Stimulated activated memory B cell treated with anti-CD40 and anti-IgM and Interleukin-4, amounts not matched to agents 10 μg/mL and 1 μg/mL and 100 μg/mL, for 72 hours (primary cell): ENCODE measurements at regions not wholly inside any gene's neighbourhood (a gene's known extent, or its start where the extent isn't known, plus 50 kb on each side); places are given as distances from the start of the nearest gene placed in this dataset.

Source experiments
- ATAC-seq: fragments of 150-1000 bp; cut with Tn5 transposase; 2 replicates; pipeline ENCODE4 v1.10.0; 2021
- H3K27ac Mint-ChIP-seq: one replicate; pipeline ENCODE4 v1.8.0; 2022; ENCODE audit warnings: mild to moderate bottlenecking, mixed read lengths
- H3K27me3 Mint-ChIP-seq: one replicate; pipeline ENCODE4 v1.8.0; 2022; ENCODE audit warnings: mixed read lengths
- H3K36me3 Mint-ChIP-seq: one replicate; pipeline ENCODE4 v1.8.0; 2022; ENCODE audit warnings: mixed read lengths
- H3K4me1 Mint-ChIP-seq: one replicate; pipeline ENCODE4 v1.8.0; 2022; ENCODE audit warnings: mixed read lengths
- H3K4me3 Mint-ChIP-seq: one replicate; pipeline ENCODE4 v1.8.0; 2022; ENCODE audit warnings: mild to moderate bottlenecking, moderate library complexity, mixed read lengths
- H3K9me3 Mint-ChIP-seq: one replicate; pipeline ENCODE4 v1.8.0; 2022; ENCODE audit warnings: mixed read lengths

GRCh38 chr13:111561091-111561781 lies 240.8 kb downstream of the TEX29 start:
- no peaks in the 10 kb centered on the region for H3K36me3 Mint-ChIP-seq
- peak; percentile 38 for ATAC-seq

GRCh38 chr13:111562716-111563115 lies 242.3 kb downstream of the TEX29 start:
- no peak overlapping the region for H3K27ac Mint-ChIP-seq
- no peaks in the 10 kb centered on the region for H3K36me3 Mint-ChIP-seq
- peaks cover under 1% of the 10 kb centered on the region for H3K9me3 Mint-ChIP-seq
- ATAC-seq = no peak
- H3K27me3 Mint-ChIP-seq = peaks cover 9% of the 10 kb centered on the region
- no peaks in the 10 kb centered on the region for H3K4me1 Mint-ChIP-seq
- H3K4me3 Mint-ChIP-seq = no peak overlapping the region

More at GRCh38 chr13:111561091-111561781, 240.8 kb downstream of the TEX29 start:
- H3K27ac Mint-ChIP-seq = no peak overlapping the region
- no peaks in the 10 kb centered on the region for H3K4me1 Mint-ChIP-seq
- peaks cover 15% of the 10 kb centered on the region for H3K27me3 Mint-ChIP-seq
- no peak overlapping the region for H3K4me3 Mint-ChIP-seq
- no peaks in the 10 kb centered on the region for H3K9me3 Mint-ChIP-seq

GRCh38 chr13:111564606-111565005 lies 244.2 kb downstream of the TEX29 start:
- H3K4me1 Mint-ChIP-seq = no peaks in the 10 kb centered on the region
- H3K27ac Mint-ChIP-seq = no peak overlapping the region
- no peak overlapping the region for H3K4me3 Mint-ChIP-seq
- H3K36me3 Mint-ChIP-seq = no peaks in the 10 kb centered on the region
- peaks cover 7% of the 10 kb centered on the region for H3K9me3 Mint-ChIP-seq
- ATAC-seq = no peak
- peaks cover 10% of the 10 kb centered on the region for H3K27me3 Mint-ChIP-seq

- Mint-ChIP-seq H3K4me3 (no peak overlapping the region), H3K4me1 (no peaks in the 10 kb centered on the region), H3K9me3 (peaks cover 7% of the 10 kb centered on the region), H3K27ac (no peak overlapping the region), H3K27me3 (peaks cover 10% of the 10 kb centered on the region), H3K36me3 (no peaks in the 10 kb centered on the region)
- no peak for ATAC-seq
Observed at GRCh38 chr13:111565400-111565799, 245.0 kb downstream of the TEX29 start.

- Mint-ChIP-seq H3K9me3 (peaks cover 7% of the 10 kb centered on the region), H3K27ac (no peak overlapping the region), H3K27me3 (peaks cover 10% of the 10 kb centered on the region), H3K36me3 (no peaks in the 10 kb centered on the region), H3K4me3 (no peak overlapping the region), H3K4me1 (no peaks in the 10 kb centered on the region)
- no peak for ATAC-seq
Observed at GRCh38 chr13:111566567-111566966, 246.1 kb downstream of the TEX29 start.

- Mint-ChIP-seq H3K4me1 (no peaks in the 10 kb centered on the region), H3K27ac (no peak overlapping the region), H3K27me3 (peaks cover 10% of the 10 kb centered on the region), H3K9me3 (peaks cover 7% of the 10 kb centered on the region), H3K36me3 (no peaks in the 10 kb centered on the region), H3K4me3 (no peak overlapping the region)
- ATAC-seq = no peak
Observed at GRCh38 chr13:111567637-111568036, 247.2 kb downstream of the TEX29 start.

- Mint-ChIP-seq H3K27me3 (peaks cover 10% of the 10 kb centered on the region), H3K4me3 (no peak overlapping the region), H3K36me3 (no peaks in the 10 kb centered on the region), H3K27ac (no peak overlapping the region), H3K4me1 (no peaks in the 10 kb centered on the region), H3K9me3 (peaks cover 7% of the 10 kb centered on the region)
- no peak for ATAC-seq
Observed at GRCh38 chr13:111568290-111568689, 247.8 kb downstream of the TEX29 start.

GRCh38 chr13:111570911-111571310 lies 250.5 kb downstream of the TEX29 start:
- Mint-ChIP-seq H3K4me1 (no peaks in the 10 kb centered on the region), H3K36me3 (no peaks in the 10 kb centered on the region), H3K9me3 (peaks cover 16% of the 10 kb centered on the region), H3K27ac (no peak overlapping the region), H3K27me3 (peaks cover 10% of the 10 kb centered on the region), H3K4me3 (no peak overlapping the region)
- ATAC-seq = no peak

GRCh38 chr13:111572956-111573761 lies 252.7 kb downstream of the TEX29 start:
- no peak for ATAC-seq
- H3K4me1 Mint-ChIP-seq = no peaks in the 10 kb centered on the region
- H3K27ac Mint-ChIP-seq = no peak overlapping the region
- no peak overlapping the region for H3K4me3 Mint-ChIP-seq
- no peaks in the 10 kb centered on the region for H3K36me3 Mint-ChIP-seq
- H3K9me3 Mint-ChIP-seq = peaks cover 11% of the 10 kb centered on the region
- peaks cover 10% of the 10 kb centered on the region for H3K27me3 Mint-ChIP-seq

GRCh38 chr13:111573801-111574200 lies 253.4 kb downstream of the TEX29 start:
- Mint-ChIP-seq H3K36me3 (no peaks in the 10 kb centered on the region), H3K4me1 (no peaks in the 10 kb centered on the region), H3K4me3 (no peak overlapping the region), H3K27ac (no peak overlapping the region), H3K27me3 (peaks cover 4% of the 10 kb centered on the region), H3K9me3 (peaks cover 9% of the 10 kb centered on the region)
- no peak for ATAC-seq

GRCh38 chr13:111575276-111575675 lies 254.8 kb downstream of the TEX29 start:
- no peak overlapping the region for H3K4me3 Mint-ChIP-seq
- H3K9me3 Mint-ChIP-seq = peaks cover 11% of the 10 kb centered on the region
- H3K4me1 Mint-ChIP-seq = no peaks in the 10 kb centered on the region
- no peaks in the 10 kb centered on the region for H3K36me3 Mint-ChIP-seq
- ATAC-seq = no peak
- H3K27me3 Mint-ChIP-seq = no peaks in the 10 kb centered on the region
- H3K27ac Mint-ChIP-seq = no peak overlapping the region

GRCh38 chr13:111575719-111576118 lies 255.3 kb downstream of the TEX29 start:
- Mint-ChIP-seq H3K27me3 (no peaks in the 10 kb centered on the region), H3K27ac (no peak overlapping the region), H3K4me1 (no peaks in the 10 kb centered on the region), H3K4me3 (no peak overlapping the region), H3K9me3 (peaks cover 11% of the 10 kb centered on the region), H3K36me3 (no peaks in the 10 kb centered on the region)
- no peak for ATAC-seq

- H3K27ac Mint-ChIP-seq = no peak overlapping the region
- no peaks in the 10 kb centered on the region for H3K36me3 Mint-ChIP-seq
- H3K9me3 Mint-ChIP-seq = peaks cover 14% of the 10 kb centered on the region
- peak; percentile 16 for ATAC-seq
- no peaks in the 10 kb centered on the region for H3K4me1 Mint-ChIP-seq
- H3K4me3 Mint-ChIP-seq = no peak overlapping the region
- no peaks in the 10 kb centered on the region for H3K27me3 Mint-ChIP-seq
Observed at GRCh38 chr13:111577208-111577828, 256.9 kb downstream of the TEX29 start.

GRCh38 chr13:111577956-111578605 lies 257.6 kb downstream of the TEX29 start:
- H3K4me1 Mint-ChIP-seq = no peaks in the 10 kb centered on the region
- H3K27ac Mint-ChIP-seq = no peak overlapping the region
- no peaks in the 10 kb centered on the region for H3K36me3 Mint-ChIP-seq
- peaks cover 14% of the 10 kb centered on the region for H3K9me3 Mint-ChIP-seq
- ATAC-seq = peak; percentile 20
- no peaks in the 10 kb centered on the region for H3K27me3 Mint-ChIP-seq
- no peak overlapping the region for H3K4me3 Mint-ChIP-seq

- Mint-ChIP-seq H3K27ac (no peak overlapping the region), H3K36me3 (no peaks in the 10 kb centered on the region)
Observed at GRCh38 chr13:111584101-111584672, 263.7 kb downstream of the TEX29 start.

More at GRCh38 chr13:111584101-111584672, 263.7 kb downstream of the TEX29 start:
- H3K9me3 Mint-ChIP-seq = peaks cover 5% of the 10 kb centered on the region
- no peak for ATAC-seq
- H3K27me3 Mint-ChIP-seq = no peaks in the 10 kb centered on the region
- H3K4me3 Mint-ChIP-seq = no peak overlapping the region
- no peaks in the 10 kb centered on the region for H3K4me1 Mint-ChIP-seq
